ENCODE measurements at regions not wholly inside any gene's neighbourhood (a gene's known extent, or its start where the extent isn't known, plus 50 kb on each side); places are given as distances from the start of the nearest gene placed in this dataset.

GRCh38 chr9:90018688-90019087, 413.9 kb downstream of the GADD45G start:
- TF ChIP-seq CTCF (IDR thresholded peaks at IDR 0.05; ENCODE audit: poor library complexity, severe bottlenecking) (no peak), REST (IDR thresholded peaks at IDR 0.05; ENCODE audit: borderline replicate concordance) (no peak), EP300 (conservative IDR thresholded peaks at IDR 0.05; ENCODE audit: poor library complexity, severe bottlenecking) (no peak), EZH2 (IDR thresholded peaks at IDR 0.05; ENCODE audit: borderline replicate concordance, insufficient read depth, low read length, poor library complexity, severe bottlenecking) (no peak), POLR2AphosphoS5 (IDR thresholded peaks at IDR 0.05) (no peak), MXI1 (conservative IDR thresholded peaks at IDR 0.05; ENCODE audit: poor library complexity, severe bottlenecking) (no peak)
